Gastrocnemius medialis (tissue), 4 donors: ENCODE measurements at regions not wholly inside any gene's neighbourhood (a gene's known extent, or its start where the extent isn't known, plus 50 kb on each side); places are given as distances from the start of the nearest gene placed in this dataset.

Source experiments
- ATAC-seq, 2 donors: fragments of 150-250 bp; one replicate each; pipeline ENCODE4 v1.9.1; 2016
- DNase-seq, 2 donors: peaks; one replicate each; pipeline ENCODE4 v3.0.0-alpha.2; 2019
- H3K27ac ChIP-seq, 4 donors: fragments of 200-600 bp; sonication (generic); 1 replicate in 1 of 4; 2 replicates in 3 of 4; pipeline ENCODE4 v1.5.1; 2016 to 2018; ENCODE audit warnings: mild to moderate bottlenecking in 2 of 4, moderate library complexity in 1 of 4
- H3K27me3 ChIP-seq, 3 donors: fragments of 200-600 bp; sonication (generic) in 2 of 3; 1 replicate in 1 of 3; 2 replicates in 2 of 3; pipeline versions ENCODE4 v1.5.1 to v1.6.0; 2016 to 2019; ENCODE audit warnings: mild to moderate bottlenecking in 1 of 3, moderate library complexity in 1 of 3
- H3K36me3 ChIP-seq, 2 donors: fragments of 200-600 bp; sonication (generic) in 1 of 2; one replicate each; pipeline ENCODE4 v1.5.1; 2017 to 2018
- H3K4me1 ChIP-seq, 2 donors: fragments of 200-600 bp; sonication (generic) in 1 of 2; one replicate each; pipeline ENCODE4 v1.5.1; 2016 to 2017; ENCODE audit warnings: mild to moderate bottlenecking in 2 of 2
- H3K4me3 ChIP-seq, 4 donors: fragments of 200-600 bp; sonication (generic) in 3 of 4; 1 replicate in 1 of 4; 2 replicates in 3 of 4; pipeline ENCODE4 v1.5.1; 2016 to 2019; ENCODE audit warnings: mild to moderate bottlenecking in 2 of 4
- H3K9me3 ChIP-seq, 3 donors: fragments of 200-600 bp; sonication (generic) in 2 of 3; 1 replicate in 1 of 3; 2 replicates in 2 of 3; pipeline ENCODE4 v1.5.1; 2016 to 2019
- CTCF ChIP-seq, 5 experiments: fragments of 450-650 bp in 3 of 5; fragments of 200-600 bp in 2 of 5; sonication (generic) in 2 of 5; IDR thresholded peaks in 4 of 5; conservative IDR thresholded peaks in 1 of 5; 1 replicate in 4 of 5; 2 replicates in 1 of 5; pipeline ENCODE4 v1.5.1; 2016 to 2019; ENCODE audit warnings: antibody characterized with exemption in 5 of 5, mild to moderate bottlenecking in 3 of 5, moderate library complexity in 3 of 5
- POLR2A ChIP-seq, 2 donors: fragments of 450-650 bp; IDR thresholded peaks; one replicate each; pipeline ENCODE4 v1.6.1; 2017; ENCODE audit warnings: antibody characterized with exemption in 2 of 2, mild to moderate bottlenecking in 2 of 2, moderate library complexity in 2 of 2
- in situ Hi-C, 4 donors: fragments of 200-750 bp; cut with MboI; loops; one replicate each; pipeline versions ENCODE4 v1.15.0 to v1.8.0; 2017; ENCODE audit warnings: low sequenced_read_pairs in 4 of 4
- intact Hi-C: fragments of 100-400 bp; cut with DNase I; formaldehyde crosslinking; loops from one replicate; pipeline ENCODE4 v1.15.1; 2023; ENCODE audit warnings: low total_unique reads

DNA sequence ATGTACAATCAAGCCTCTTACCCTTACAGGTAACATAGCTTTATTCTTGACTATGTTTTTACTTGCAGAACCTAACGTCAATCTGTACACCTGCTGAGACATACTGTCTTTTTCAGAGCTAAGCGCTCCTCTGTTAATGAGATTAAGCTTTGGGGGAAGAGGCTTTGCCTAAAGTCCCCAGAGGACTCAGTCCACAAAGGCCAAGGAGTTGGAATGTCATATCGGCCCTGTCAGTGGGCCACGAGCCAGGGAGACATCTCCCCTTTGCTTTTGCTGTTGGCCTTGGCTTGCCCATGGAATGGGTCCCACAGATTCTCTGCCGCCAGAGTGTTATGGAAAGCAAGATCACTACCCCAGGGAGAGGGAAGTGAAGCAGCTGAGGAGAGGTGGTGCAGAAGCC lies 64.1 kb upstream of the SOX4 start:
- H3K36me3 ChIP-seq: no peaks in the 10 kb centered on the region
- DNase-seq: no peak
- H3K27ac ChIP-seq: no peak overlapping the region
- no peaks in the 10 kb centered on the region for H3K9me3 ChIP-seq
- ATAC-seq: no peak
- TF ChIP-seq POLR2A (IDR thresholded peaks at IDR 0.05) (no peak), CTCF (IDR thresholded peaks at IDR 0.05 in 4 of 5, conservative IDR thresholded peaks at IDR 0.05 in 1 of 5) (no peak)
- intact Hi-C loops (no loop called here), in situ Hi-C loops (no loop called here)
- H3K4me1 ChIP-seq: no peaks in the 10 kb centered on the region
- no peaks in the 10 kb centered on the region for H3K27me3 ChIP-seq
- no peak overlapping the region for H3K4me3 ChIP-seq

- intact Hi-C loops (no loop called here), in situ Hi-C loops (no loop called here)
- no peak for ATAC-seq
Observed at GRCh38 chr6:21531393-21531792, 62.2 kb upstream of the SOX4 start.

DNA sequence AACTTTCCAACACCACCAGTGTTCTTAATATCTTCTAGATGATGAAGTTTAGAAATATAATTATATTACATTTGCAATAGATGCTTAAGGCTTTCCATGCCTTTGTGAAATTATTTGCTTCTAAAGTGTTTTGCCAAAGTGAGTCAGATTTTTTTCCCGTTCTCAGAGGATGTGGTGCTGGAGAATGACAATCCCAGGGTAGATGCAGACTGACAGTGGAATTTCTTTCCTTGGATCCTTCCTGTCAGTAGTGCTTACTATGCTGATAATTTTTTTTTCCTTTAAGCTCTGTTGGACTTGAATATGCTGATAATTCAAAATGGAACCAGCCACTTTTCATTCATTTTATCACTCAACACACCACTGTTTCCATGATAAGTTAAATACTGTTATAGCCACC lies 59.9 kb upstream of the SOX4 start:
- Histone ChIP-seq H3K27ac (no peak overlapping the region), H3K4me3 (no peak overlapping the region), H3K36me3 (no peaks in the 10 kb centered on the region), H3K27me3 (no peaks in the 10 kb centered on the region), H3K9me3 (no peaks in the 10 kb centered on the region), H3K4me1 (peaks cover 8 to 11% of the 10 kb centered on the region in 2 donors)
- no peak for DNase-seq
- intact Hi-C loops: no loop called here
- TF ChIP-seq POLR2A (IDR thresholded peaks at IDR 0.05) (no peak), CTCF (IDR thresholded peaks at IDR 0.05 in 4 of 5, conservative IDR thresholded peaks at IDR 0.05 in 1 of 5) (no peak)
- no peak for ATAC-seq
- in situ Hi-C loops: no loop called here

More at GRCh38 chr6:21531393-21531792, 62.2 kb upstream of the SOX4 start:
- no peak for DNase-seq
- no peak overlapping the region for H3K4me3 ChIP-seq
- no peaks in the 10 kb centered on the region for H3K9me3 ChIP-seq
- no peak overlapping the region for H3K27ac ChIP-seq
- H3K4me1 ChIP-seq: no peaks in the 10 kb centered on the region
- H3K27me3 ChIP-seq: no peaks in the 10 kb centered on the region
- no peaks in the 10 kb centered on the region for H3K36me3 ChIP-seq
- TF ChIP-seq POLR2A (IDR thresholded peaks at IDR 0.05) (no peak), CTCF (IDR thresholded peaks at IDR 0.05 in 4 of 5, conservative IDR thresholded peaks at IDR 0.05 in 1 of 5) (no peak)

GRCh38 chr6:21536280-21536766 lies 57.2 kb upstream of the SOX4 start:
- no peak for ATAC-seq
- intact Hi-C loops: no loop called here

More at GRCh38 chr6:21536280-21536766, 57.2 kb upstream of the SOX4 start:
- H3K4me3 ChIP-seq: no peak overlapping the region
- in situ Hi-C loops: no loop called here
- no peak overlapping the region for H3K27ac ChIP-seq
- no peaks in the 10 kb centered on the region for H3K36me3 ChIP-seq
- no peaks in the 10 kb centered on the region for H3K27me3 ChIP-seq
- TF ChIP-seq CTCF (IDR thresholded peaks at IDR 0.05 in 4 of 5, conservative IDR thresholded peaks at IDR 0.05 in 1 of 5) (no peak), POLR2A (IDR thresholded peaks at IDR 0.05) (no peak)
- no peak for DNase-seq
- H3K4me1 ChIP-seq: peaks cover 9 to 11% of the 10 kb centered on the region in 2 donors
- no peaks in the 10 kb centered on the region for H3K9me3 ChIP-seq
